WI38 (cell line): ENCODE measurements at regions not wholly inside any gene's neighbourhood (a gene's known extent, or its start where the extent isn't known, plus 50 kb on each side); places are given as distances from the start of the nearest gene placed in this dataset.

Source experiments
- H3K4me3 ChIP-seq: 2 replicates; pipeline ENCODE4 v1.5.1; 2011; ENCODE audit warnings: low read depth, mild to moderate bottlenecking, control low read depth, low read length
- CTCF ChIP-seq: IDR thresholded peaks from 2 replicates; pipeline ENCODE4 v1.5.1; 2012; ENCODE audit warnings: low read depth, mild to moderate bottlenecking, control low read depth, low read length

GRCh38 chr3:187987924-187988323, 166.0 kb upstream of the LPP start:
- H3K4me3 ChIP-seq, result no peak overlapping the region
- TF ChIP-seq CTCF, result no peak

DNA sequence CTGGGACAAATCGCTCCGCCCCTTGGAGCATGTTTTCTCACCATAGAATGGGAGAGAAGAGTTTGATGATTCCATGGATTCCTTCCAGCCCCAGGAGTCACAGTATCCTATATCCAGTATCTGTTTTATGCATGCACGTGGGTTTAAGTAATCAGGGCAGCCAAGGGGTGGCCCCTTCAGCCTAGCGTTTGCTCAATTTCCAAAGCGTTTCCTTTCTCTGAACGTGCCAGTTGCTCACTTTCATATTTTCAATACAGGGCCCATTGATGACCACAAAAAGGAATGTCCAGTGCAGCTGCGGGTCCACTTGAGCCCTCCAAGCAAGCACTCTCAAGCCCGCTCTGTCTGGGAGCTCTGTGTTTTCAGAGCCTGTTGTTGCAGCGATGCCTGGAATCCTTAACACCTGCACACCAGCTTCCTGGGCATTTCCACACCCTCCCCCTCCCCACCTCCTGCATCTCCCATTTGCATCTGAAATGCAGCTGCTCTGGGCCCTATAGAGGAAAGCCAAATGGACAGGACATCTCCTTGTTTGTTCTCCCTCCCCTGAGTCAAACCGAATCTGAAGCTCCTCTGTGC, 164.3 kb upstream of the LPP start:
- H3K4me3 ChIP-seq, result no peak overlapping the region
- TF ChIP-seq CTCF, result no peak

DNA sequence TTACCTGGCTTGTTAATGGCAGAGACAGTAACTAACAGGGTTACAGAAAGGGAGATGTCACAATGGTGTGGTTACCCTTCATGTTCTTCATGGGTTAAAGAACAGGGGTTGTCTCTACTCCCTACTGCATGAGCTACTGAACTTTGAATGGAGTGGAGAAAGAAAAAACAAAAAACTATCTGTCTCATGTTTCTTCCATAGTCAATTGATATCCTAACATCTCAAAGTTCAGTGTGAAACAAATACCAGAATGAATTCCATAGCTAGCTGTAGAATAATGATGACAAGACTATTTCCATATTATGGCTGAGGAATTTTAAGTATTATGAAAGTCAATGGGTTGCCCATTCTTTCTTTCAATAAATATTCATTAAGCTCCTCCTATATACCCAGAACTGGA, 161.3 kb upstream of the LPP start:
- no peak for TF ChIP-seq CTCF
- no peak overlapping the region for H3K4me3 ChIP-seq

DNA sequence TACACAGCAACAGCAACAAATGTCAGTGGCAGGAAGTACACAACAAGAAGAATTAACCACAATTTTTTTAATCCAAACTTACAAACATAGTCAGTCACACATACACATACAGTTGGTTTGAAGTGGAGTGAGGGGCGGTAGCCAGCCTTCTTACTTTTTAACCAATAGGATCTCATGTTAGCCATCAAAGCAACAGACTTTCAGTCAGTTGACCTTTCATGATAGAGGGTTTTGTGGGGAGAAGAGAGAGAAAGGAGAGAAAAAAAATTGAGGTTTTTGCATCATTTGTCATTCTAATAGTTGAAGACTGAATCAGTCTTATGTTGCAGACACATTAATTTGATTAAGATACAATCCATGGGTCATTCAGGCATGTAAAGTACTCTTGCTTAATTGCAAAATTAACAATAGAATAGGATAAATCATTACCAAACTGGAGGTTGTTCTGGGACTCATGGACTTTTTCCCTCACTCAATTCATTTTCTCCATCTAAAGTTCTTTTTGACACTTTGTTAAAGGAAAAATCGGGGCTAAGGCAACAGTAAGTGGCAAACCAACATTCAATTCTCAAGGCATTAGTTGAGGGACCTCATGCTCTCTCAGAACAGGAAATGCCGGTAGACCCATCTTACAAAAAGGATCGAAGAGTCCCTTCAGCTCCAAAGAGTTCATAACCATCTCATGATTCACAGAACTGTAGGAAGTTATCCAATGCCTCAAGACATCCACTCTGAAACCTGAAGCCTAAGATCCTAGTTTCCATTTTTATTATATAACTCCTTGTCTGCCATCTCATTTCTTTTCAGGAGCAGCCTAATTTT, 159.5 kb upstream of the LPP start:
- no peak overlapping the region for H3K4me3 ChIP-seq
- TF ChIP-seq CTCF, result no peak

GRCh38 chr3:187995043-187995400, 158.9 kb upstream of the LPP start:
- no peak for TF ChIP-seq CTCF
- no peak overlapping the region for H3K4me3 ChIP-seq

DNA sequence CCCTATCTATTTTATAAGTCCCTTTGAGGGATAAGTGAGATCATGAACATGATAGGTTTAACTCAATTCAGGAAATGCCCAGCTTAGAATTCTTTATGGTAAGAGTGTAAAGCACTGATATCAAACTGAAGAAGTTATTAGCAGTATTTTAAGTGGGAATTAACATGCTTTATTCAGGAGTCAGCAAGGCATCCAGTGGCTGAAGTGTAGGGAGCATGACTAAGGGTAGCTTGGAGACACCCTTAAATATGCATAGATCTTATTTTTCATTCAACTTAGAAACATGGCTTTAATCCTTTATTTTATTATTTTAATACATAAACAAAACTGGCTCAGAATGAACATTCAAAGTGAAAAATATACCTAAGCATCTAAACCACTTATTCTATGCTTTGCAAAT, 158.3 kb upstream of the LPP start:
- H3K4me3 ChIP-seq, result no peak overlapping the region
- TF ChIP-seq CTCF, result no peak

DNA sequence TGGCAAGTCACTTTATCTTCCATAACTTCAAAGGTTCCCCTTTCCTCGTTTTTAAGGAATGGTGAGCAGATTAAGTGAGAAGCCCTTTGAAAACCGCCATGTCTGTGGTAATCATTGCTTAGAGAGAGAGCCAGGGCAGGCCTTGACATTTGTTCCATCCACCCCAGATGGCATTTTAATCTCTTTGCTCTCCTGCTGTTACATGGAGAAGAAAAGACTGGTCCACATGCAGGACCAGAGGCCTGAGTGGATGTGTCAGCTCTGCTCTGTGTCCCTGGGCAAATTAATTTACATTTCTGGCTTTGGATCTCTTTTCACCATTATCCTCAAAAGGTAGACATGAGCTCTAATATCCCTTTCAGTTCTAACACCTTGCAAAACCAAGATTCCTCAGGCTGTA, 157.3 kb upstream of the LPP start:
- TF ChIP-seq CTCF, result no peak
- no peak overlapping the region for H3K4me3 ChIP-seq
